Prostate gland (tissue), 2 donors: ENCODE measurements at regions not wholly inside any gene's neighbourhood (a gene's known extent, or its start where the extent isn't known, plus 50 kb on each side); places are given as distances from the start of the nearest gene placed in this dataset.
A peak's percentile ranks its signal among the peaks of the same experiment; 100 is the strongest.

Source experiments
- DNase-seq: peaks from one replicate; pipeline ENCODE4 v3.0.0-alpha.2; 2019; ENCODE audit warnings: low spot score
- H3K27ac ChIP-seq, 2 donors: fragments of 200-600 bp; sonication (generic); 2 replicates each; pipeline ENCODE4 v1.5.1; 2017 to 2019
- H3K27me3 ChIP-seq: fragments of 200-600 bp; sonication (generic); replicated peaks from 2 replicates; pipeline ENCODE4 v1.5.1; 2019; ENCODE audit not compliant: insufficient read depth
- H3K36me3 ChIP-seq, 2 donors: fragments of 200-600 bp; sonication (generic); 1 replicate in 1 of 2; 2 replicates in 1 of 2; pipeline versions ENCODE4 v1.5.1 to v1.8.1; 2017 to 2019
- H3K4me1 ChIP-seq: fragments of 200-600 bp; sonication (generic); replicated peaks from 2 replicates; pipeline ENCODE4 v1.5.1; 2019
- H3K4me3 ChIP-seq, 2 donors: fragments of 200-600 bp; sonication (generic); 2 replicates each; pipeline ENCODE4 v1.5.1; 2017 to 2019
- H3K9me3 ChIP-seq: fragments of 200-600 bp; sonication (generic); 2 replicates; pipeline ENCODE4 v1.5.1; 2017
- POLR2A ChIP-seq: fragments of 450-650 bp; IDR thresholded peaks from one replicate; pipeline ENCODE4 v1.6.1; 2016; ENCODE audit warnings: antibody characterized with exemption, mild to moderate bottlenecking
- POLR2AphosphoS5 ChIP-seq: sonication (generic); formaldehyde crosslinking; IDR thresholded peaks from one replicate; pipeline ENCODE4 v1.6.1; 2017; ENCODE audit warnings: antibody characterized with exemption
- WGBS: methylation state at CpG from one replicate; pipeline ENCODE4 v1.1.5; 2018; 5-methylcytosine and 5-hydroxymethylcytosine counted together
- intact Hi-C: fragments of 100-400 bp; cut with DNase I; formaldehyde crosslinking; loops from one replicate; pipeline ENCODE4 v1.14.2; 2022
- TF ChIP-seq, protein P1 (sequence below), 4 experiments: fragments of 200-600 bp in 2 of 4; fragments of 450-650 bp in 2 of 4; sonication (generic) in 2 of 4; IDR thresholded peaks; 1 replicate in 3 of 4; 2 replicates in 1 of 4; pipeline ENCODE4 v1.5.1; 2016 to 2019; ENCODE audit warnings: antibody characterized with exemption in 4 of 4, mild to moderate bottlenecking in 2 of 4, moderate library complexity in 2 of 4

DNA sequence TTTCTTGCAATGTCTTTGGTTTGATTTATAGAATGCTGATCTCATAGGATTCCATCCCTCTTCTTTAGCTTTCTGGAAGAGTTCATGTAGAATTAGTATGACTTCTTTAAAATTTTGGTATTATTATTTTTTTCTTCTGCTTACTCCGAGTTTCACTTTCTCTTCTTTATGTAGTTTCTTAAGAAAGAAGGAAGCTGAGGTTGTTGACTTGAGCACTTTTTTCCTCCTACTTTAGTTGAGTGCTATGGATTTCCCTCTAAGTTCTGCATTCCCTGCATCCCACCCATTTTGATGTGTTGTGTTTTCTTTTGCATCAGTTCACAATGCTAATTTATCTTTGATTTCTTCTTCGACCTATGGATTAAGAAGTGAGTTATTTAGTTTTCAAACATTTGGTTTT is 78.9 kb upstream of the SPRED2 start:
- Histone ChIP-seq H3K27ac (no peak overlapping the region), H3K27me3 (no peaks in the 10 kb centered on the region), H3K4me3 (no peak overlapping the region), H3K36me3 (no peaks in the 10 kb centered on the region), H3K9me3 (no peaks in the 10 kb centered on the region), H3K4me1 (no peaks in the 10 kb centered on the region)
- TF ChIP-seq POLR2AphosphoS5: no peak
- TF ChIP-seq POLR2A: no peak
- TF ChIP-seq, protein P1, sequence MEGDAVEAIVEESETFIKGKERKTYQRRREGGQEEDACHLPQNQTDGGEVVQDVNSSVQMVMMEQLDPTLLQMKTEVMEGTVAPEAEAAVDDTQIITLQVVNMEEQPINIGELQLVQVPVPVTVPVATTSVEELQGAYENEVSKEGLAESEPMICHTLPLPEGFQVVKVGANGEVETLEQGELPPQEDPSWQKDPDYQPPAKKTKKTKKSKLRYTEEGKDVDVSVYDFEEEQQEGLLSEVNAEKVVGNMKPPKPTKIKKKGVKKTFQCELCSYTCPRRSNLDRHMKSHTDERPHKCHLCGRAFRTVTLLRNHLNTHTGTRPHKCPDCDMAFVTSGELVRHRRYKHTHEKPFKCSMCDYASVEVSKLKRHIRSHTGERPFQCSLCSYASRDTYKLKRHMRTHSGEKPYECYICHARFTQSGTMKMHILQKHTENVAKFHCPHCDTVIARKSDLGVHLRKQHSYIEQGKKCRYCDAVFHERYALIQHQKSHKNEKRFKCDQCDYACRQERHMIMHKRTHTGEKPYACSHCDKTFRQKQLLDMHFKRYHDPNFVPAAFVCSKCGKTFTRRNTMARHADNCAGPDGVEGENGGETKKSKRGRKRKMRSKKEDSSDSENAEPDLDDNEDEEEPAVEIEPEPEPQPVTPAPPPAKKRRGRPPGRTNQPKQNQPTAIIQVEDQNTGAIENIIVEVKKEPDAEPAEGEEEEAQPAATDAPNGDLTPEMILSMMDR (IDR thresholded peaks at IDR 0.05): no peak
- intact Hi-C loops: no loop called here
- 92% methylated on average over 2 of the region's 2 CpGs for WGBS
- no peak for DNase-seq

DNA sequence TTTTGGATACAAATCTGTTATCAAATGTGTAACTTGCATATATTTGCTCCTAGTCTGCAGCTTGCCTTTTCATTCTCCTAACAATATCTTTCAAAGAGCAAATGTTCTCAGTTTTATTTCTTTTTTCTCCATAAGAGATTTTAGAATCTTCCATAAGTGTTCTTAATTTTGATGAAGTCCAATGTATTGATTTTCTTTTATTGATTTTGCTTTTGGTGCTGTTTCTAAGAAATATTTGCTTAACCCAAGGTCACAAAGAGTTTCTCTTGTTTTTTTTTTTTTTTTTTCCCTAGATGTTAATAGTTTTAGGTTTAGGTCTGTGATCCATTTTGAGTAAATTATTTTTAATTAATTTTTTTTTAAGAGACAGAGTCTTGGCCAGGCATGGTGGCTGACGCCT is 75.8 kb upstream of the SPRED2 start:
- TF ChIP-seq POLR2AphosphoS5 (no peak), POLR2A (no peak)
- TF ChIP-seq, protein P1 (IDR thresholded peaks at IDR 0.05): no peak
- Histone ChIP-seq H3K4me3 (no peak overlapping the region), H3K36me3 (no peaks in the 10 kb centered on the region), H3K27ac (no peak overlapping the region), H3K9me3 (no peaks in the 10 kb centered on the region), H3K4me1 (peaks cover 6% of the 10 kb centered on the region), H3K27me3 (no peaks in the 10 kb centered on the region)
- WGBS: 100% methylated on average over 1 of the region's 1 CpG
- intact Hi-C loops: no loop called here
- DNase-seq: no peak

DNA sequence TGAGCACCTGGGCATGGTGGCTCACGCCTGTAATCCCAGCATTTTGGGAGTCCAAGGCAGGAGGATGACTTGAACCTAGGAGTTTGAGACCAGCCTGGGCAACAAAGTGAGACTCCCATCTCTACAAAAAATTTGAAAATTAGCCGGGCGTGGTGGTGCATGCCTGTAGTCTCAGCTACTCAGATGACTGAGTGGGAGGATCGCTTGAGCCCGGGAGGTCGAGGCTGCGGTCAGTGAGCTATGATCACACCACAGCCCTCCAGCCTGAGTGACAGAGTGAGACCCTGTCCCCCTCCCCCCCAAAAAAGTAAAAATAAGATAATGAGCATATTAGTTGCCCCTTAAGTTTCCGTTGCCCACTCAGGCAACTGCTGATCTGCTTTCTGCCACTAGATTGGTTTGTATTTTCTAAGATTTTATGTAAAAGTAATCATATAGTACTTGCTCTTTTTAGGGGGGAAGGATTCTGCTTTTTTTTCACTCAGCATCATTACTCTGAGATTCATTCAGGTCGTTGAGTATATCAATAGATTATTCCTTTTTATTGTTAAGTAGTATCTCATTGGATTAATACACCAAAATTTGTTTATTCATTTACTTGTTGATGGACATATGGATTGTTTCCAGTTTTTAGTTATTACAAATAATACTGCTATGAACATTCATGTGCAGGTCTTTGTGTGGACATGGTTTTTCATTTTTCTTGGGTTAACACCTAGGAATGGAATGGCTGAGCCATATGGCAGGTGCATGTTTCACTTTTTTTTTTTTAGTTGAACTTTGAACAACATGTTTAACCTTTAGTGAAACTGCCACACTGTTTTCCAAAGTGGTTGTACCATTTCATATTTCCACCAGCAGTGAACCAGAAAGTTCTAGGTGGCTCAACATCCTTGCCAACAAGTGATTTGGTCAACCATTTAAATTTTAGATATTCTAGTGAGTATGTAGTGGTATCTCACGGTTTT is 75.0 kb upstream of the SPRED2 start:
- Histone ChIP-seq H3K9me3 (no peaks in the 10 kb centered on the region), H3K4me3 (no peak overlapping the region), H3K27ac (no peak overlapping the region), H3K27me3 (no peaks in the 10 kb centered on the region), H3K36me3 (no peaks in the 10 kb centered on the region), H3K4me1 (peaks cover 6% of the 10 kb centered on the region)
- 96% methylated on average over 10 of the region's 10 CpGs for whole genome bisulfite sequencing
- TF ChIP-seq, protein P1 (IDR thresholded peaks at IDR 0.05): no peak
- TF ChIP-seq POLR2A: no peak
- TF ChIP-seq POLR2AphosphoS5: no peak
- intact Hi-C loops: no loop called here
- no peak for DNase-seq

DNA sequence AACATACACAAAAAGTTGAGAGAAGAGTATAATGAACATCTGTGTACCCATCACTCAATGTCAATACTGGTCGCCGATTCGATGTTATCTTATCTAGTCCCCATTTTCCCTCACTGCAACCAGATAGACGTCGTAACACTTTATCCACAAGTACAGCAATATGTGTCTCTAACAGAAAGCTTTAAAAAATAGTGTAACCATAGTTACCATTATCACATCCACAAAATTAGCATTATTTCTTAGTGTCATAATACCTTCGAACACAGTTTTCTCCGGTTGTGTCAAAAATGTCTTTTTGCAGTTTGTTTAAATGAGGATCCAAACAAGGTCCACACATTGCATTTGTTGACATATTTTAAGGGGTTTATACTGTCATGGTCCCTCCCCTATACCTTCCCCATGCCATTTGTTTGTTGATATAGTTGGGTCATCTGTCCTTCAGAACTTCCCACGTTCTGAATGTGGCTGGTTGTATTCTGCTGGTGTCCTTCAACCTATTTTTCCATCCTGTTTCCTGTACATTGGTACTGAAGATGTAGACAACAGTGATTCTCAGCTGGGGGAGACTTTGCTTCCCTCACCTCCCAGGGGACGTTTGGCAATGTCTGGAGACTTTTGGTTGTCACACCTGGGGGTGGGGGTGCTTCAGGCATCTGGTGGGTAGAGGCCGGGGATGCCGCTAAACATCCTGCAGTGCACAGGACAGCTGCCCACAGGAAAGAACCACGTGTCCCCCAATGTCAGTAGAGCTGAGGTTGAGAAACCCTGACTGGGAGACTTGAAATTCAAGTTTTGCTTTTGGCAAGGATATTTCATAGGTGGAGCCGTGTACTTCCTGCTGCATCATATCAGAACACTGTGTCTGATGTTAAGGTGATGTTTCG is 72.7 kb upstream of the SPRED2 start:
- 45% methylated on average over 14 of the region's 14 CpGs for WGBS
- intact Hi-C loops: no loop called here

More for the DNA sequence above, 72.7 kb upstream of the SPRED2 start:
- H3K27ac ChIP-seq: no peak overlapping the region
- no peaks in the 10 kb centered on the region for H3K27me3 ChIP-seq
- no peaks in the 10 kb centered on the region for H3K9me3 ChIP-seq
- DNase-seq: peak; percentile 75
- peaks cover 6% of the 10 kb centered on the region for H3K4me1 ChIP-seq
- H3K4me3 ChIP-seq: no peak overlapping the region
- TF ChIP-seq, protein P1 (IDR thresholded peaks at IDR 0.05): no peak
- TF ChIP-seq POLR2AphosphoS5 (peak; percentile 92), POLR2A (no peak)
- H3K36me3 ChIP-seq: no peaks in the 10 kb centered on the region
